ENCODE measurements at regions not wholly inside any gene's neighbourhood (a gene's known extent, or its start where the extent isn't known, plus 50 kb on each side); places are given as distances from the start of the nearest gene placed in this dataset.

GRCh38 chr1:37085393-37085792 is 51.1 kb upstream of the GRIK3 start:
- DNase-seq (no peak), ATAC-seq (no peak)

- no peak for DNase-seq
- ATAC-seq: no peak
Observed at GRCh38 chr1:37089750-37090149, 55.4 kb upstream of the GRIK3 start.

GRCh38 chr1:37090671-37091070 is 56.4 kb upstream of the GRIK3 start:
- ATAC-seq (no peak), DNase-seq (no peak)

GRCh38 chr1:37092937-37093336 is 58.6 kb upstream of the GRIK3 start:
- ATAC-seq: no peak
- DNase-seq: no peak

- DNase-seq (no peak), ATAC-seq (no peak)
Observed at GRCh38 chr1:37094302-37094701, 60.0 kb upstream of the GRIK3 start.

GRCh38 chr1:37096523-37096922 is 62.2 kb upstream of the GRIK3 start:
- no peak for DNase-seq
- ATAC-seq: no peak

GRCh38 chr1:37097731-37098130 is 63.4 kb upstream of the GRIK3 start:
- no peak for DNase-seq
- no peak for ATAC-seq

GRCh38 chr1:37098237-37098636 is 63.9 kb upstream of the GRIK3 start:
- DNase-seq (no peak), ATAC-seq (no peak)

GRCh38 chr1:37100310-37100709 is 66.0 kb upstream of the GRIK3 start:
- DNase-seq: no peak
- ATAC-seq: no peak

GRCh38 chr1:37102656-37103382 is 68.5 kb upstream of the GRIK3 start:
- DNase-seq: no peak
- ATAC-seq: no peak

- ATAC-seq (no peak), DNase-seq (no peak)
Observed at GRCh38 chr1:37105911-37106310, 71.6 kb upstream of the GRIK3 start.

GRCh38 chr1:37107153-37107907 is 73.0 kb upstream of the GRIK3 start:
- DNase-seq (no peak), ATAC-seq (no peak)

- DNase-seq: no peak
- ATAC-seq: no peak
Observed at GRCh38 chr1:37108596-37109188, 74.4 kb upstream of the GRIK3 start.

- DNase-seq: no peak
- ATAC-seq: no peak
Observed at GRCh38 chr1:37112430-37112829, 78.1 kb upstream of the GRIK3 start.

- no peak for DNase-seq
- ATAC-seq: no peak
Observed at GRCh38 chr1:37113285-37113997, 79.1 kb upstream of the GRIK3 start.

GRCh38 chr1:37118790-37119189 is 84.5 kb upstream of the GRIK3 start:
- ATAC-seq (no peak), DNase-seq (no peak)

- no peak for ATAC-seq
- no peak for DNase-seq
Observed at GRCh38 chr1:37120279-37120678, 86.0 kb upstream of the GRIK3 start.

- DNase-seq: no peak
- no peak for ATAC-seq
Observed at GRCh38 chr1:37123276-37124115, 89.2 kb upstream of the GRIK3 start.

- ATAC-seq (no peak), DNase-seq (no peak)
Observed at GRCh38 chr1:37124501-37124900, 90.2 kb upstream of the GRIK3 start.

- no peak for ATAC-seq
- no peak for DNase-seq
Observed at GRCh38 chr1:37125295-37125694, 91.0 kb upstream of the GRIK3 start.

GRCh38 chr1:37127254-37127748 is 93.0 kb upstream of the GRIK3 start:
- no peak for DNase-seq
- ATAC-seq: no peak

- DNase-seq (no peak), ATAC-seq (no peak)
Observed at GRCh38 chr1:37128091-37128490, 93.8 kb upstream of the GRIK3 start.

All from stimulated activated naive CD8-positive, alpha-beta T cell treated with anti-CD3 and anti-CD28 coated beads, Interleukin-15, Interleukin-2, amounts not matched to agents 100 U/mL and 50 U/mL, for 24 hours (primary cell).